Endodermal cell (in vitro differentiated cells): ENCODE measurements at regions not wholly inside any gene's neighbourhood (a gene's known extent, or its start where the extent isn't known, plus 50 kb on each side); places are given as distances from the start of the nearest gene placed in this dataset.

Experiments
- DNase-seq: peaks from one replicate; pipeline ENCODE4 v3.0.0-alpha.2; 2017
- H3K27ac ChIP-seq: 2 replicates; pipeline ENCODE4 v1.5.1; 2013; ENCODE audit warnings: mild to moderate bottlenecking, low read depth, low read length, moderate library complexity
- H3K27me3 ChIP-seq: 2 replicates; pipeline ENCODE4 v1.6.1; 2013; ENCODE audit warnings: mild to moderate bottlenecking, low read length, moderate library complexity; ENCODE audit not compliant: insufficient read depth, control insufficient read depth, poor library complexity, severe bottlenecking
- H3K36me3 ChIP-seq: 2 replicates; pipeline ENCODE4 v1.7.0; 2013; ENCODE audit warnings: mild to moderate bottlenecking, low read length, moderate library complexity; ENCODE audit not compliant: control insufficient read depth, insufficient read depth
- H3K4me1 ChIP-seq: one replicate; pipeline ENCODE4 v1.7.0; 2013; ENCODE audit warnings: low read length; ENCODE audit not compliant: control insufficient read depth, insufficient read depth
- H3K4me3 ChIP-seq: 2 replicates; pipeline ENCODE4 v1.5.1; 2013; ENCODE audit warnings: mild to moderate bottlenecking, low read length, moderate library complexity
- H3K9ac ChIP-seq: 2 replicates; pipeline ENCODE4 v1.6.1; 2013; ENCODE audit warnings: mild to moderate bottlenecking, low read length, moderate library complexity; ENCODE audit not compliant: poor library complexity, severe bottlenecking; ENCODE audit errors: extremely low read depth
- H3K9me3 ChIP-seq: 2 replicates; pipeline ENCODE4 v1.6.1; 2013; ENCODE audit warnings: mild to moderate bottlenecking, low read length, moderate library complexity; ENCODE audit not compliant: control insufficient read depth
- H3K27ac Mint-ChIP-seq: 2 replicates; pipeline ENCODE4 v1.8.0; 2020; ENCODE audit warnings: mixed read lengths
- H3K27me3 Mint-ChIP-seq: 2 replicates; pipeline ENCODE4 v1.8.0; 2021; ENCODE audit warnings: mild to moderate bottlenecking, mixed read lengths; ENCODE audit not compliant: insufficient read depth
- H3K36me3 Mint-ChIP-seq: 2 replicates; pipeline ENCODE4 v1.8.0; 2020; ENCODE audit warnings: low read depth, mixed read lengths
- H3K4me1 Mint-ChIP-seq: 2 replicates; pipeline ENCODE4 v1.8.0; 2020; ENCODE audit warnings: mixed read lengths
- H3K4me3 Mint-ChIP-seq: 2 replicates; pipeline ENCODE4 v1.8.0; 2020; ENCODE audit warnings: mild to moderate bottlenecking, moderate library complexity, mixed read lengths
- H3K9me3 Mint-ChIP-seq: 2 replicates; pipeline ENCODE4 v1.8.0; 2020; ENCODE audit warnings: mild to moderate bottlenecking, mixed read lengths
- WGBS, 2 experiments: methylation state at CpG; one replicate each; pipeline versions ENCODE4 v1.1.5 to v1.1.7; 2013; ENCODE audit warnings: missing lambda C conversion rate in 2 of 2, mixed read lengths in 1 of 2; ENCODE audit not compliant: insufficient coverage in 1 of 2, insufficient read length in 1 of 2; 5-methylcytosine and 5-hydroxymethylcytosine counted together
- TF ChIP-seq, protein P1 (sequence below): fragments of 200-600 bp; sonication (generic); conservative IDR thresholded peaks from 2 replicates; pipeline ENCODE4 v1.5.0; 2021; ENCODE audit warnings: antibody characterized with exemption, mild to moderate bottlenecking

- H3K9me3 Mint-ChIP-seq, result no peaks in the 10 kb centered on the region
- no peaks in the 10 kb centered on the region for H3K4me1 Mint-ChIP-seq
- H3K27me3 ChIP-seq, result no peaks in the 10 kb centered on the region
- no peaks in the 10 kb centered on the region for H3K4me1 ChIP-seq
- no peak overlapping the region for H3K27ac ChIP-seq
- 97 to 100% methylated on average over 2 of the region's 2 CpGs for WGBS, 2 experiments
- H3K9ac ChIP-seq, result no peak overlapping the region
- no peaks in the 10 kb centered on the region for H3K36me3 ChIP-seq
- no peak overlapping the region for H3K27ac Mint-ChIP-seq
- TF ChIP-seq, protein P1, sequence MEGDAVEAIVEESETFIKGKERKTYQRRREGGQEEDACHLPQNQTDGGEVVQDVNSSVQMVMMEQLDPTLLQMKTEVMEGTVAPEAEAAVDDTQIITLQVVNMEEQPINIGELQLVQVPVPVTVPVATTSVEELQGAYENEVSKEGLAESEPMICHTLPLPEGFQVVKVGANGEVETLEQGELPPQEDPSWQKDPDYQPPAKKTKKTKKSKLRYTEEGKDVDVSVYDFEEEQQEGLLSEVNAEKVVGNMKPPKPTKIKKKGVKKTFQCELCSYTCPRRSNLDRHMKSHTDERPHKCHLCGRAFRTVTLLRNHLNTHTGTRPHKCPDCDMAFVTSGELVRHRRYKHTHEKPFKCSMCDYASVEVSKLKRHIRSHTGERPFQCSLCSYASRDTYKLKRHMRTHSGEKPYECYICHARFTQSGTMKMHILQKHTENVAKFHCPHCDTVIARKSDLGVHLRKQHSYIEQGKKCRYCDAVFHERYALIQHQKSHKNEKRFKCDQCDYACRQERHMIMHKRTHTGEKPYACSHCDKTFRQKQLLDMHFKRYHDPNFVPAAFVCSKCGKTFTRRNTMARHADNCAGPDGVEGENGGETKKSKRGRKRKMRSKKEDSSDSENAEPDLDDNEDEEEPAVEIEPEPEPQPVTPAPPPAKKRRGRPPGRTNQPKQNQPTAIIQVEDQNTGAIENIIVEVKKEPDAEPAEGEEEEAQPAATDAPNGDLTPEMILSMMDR, result no peak
- H3K9me3 ChIP-seq, result no peaks in the 10 kb centered on the region
- H3K4me3 Mint-ChIP-seq, result no peak overlapping the region
- no peak for DNase-seq
- H3K27me3 Mint-ChIP-seq, result no peaks in the 10 kb centered on the region
- H3K36me3 Mint-ChIP-seq, result no peaks in the 10 kb centered on the region
- H3K4me3 ChIP-seq, result no peak overlapping the region
These were observed 2360.1 kb downstream of the PCDH7 start for GRCh38 chr4:33080275-33080674.

- Mint-ChIP-seq H3K4me1 (no peaks in the 10 kb centered on the region), H3K27me3 (no peaks in the 10 kb centered on the region), H3K36me3 (no peaks in the 10 kb centered on the region), H3K4me3 (no peak overlapping the region), H3K9me3 (no peaks in the 10 kb centered on the region), H3K27ac (no peak overlapping the region)
- Histone ChIP-seq H3K9me3 (no peaks in the 10 kb centered on the region), H3K36me3 (no peaks in the 10 kb centered on the region), H3K27me3 (no peaks in the 10 kb centered on the region), H3K9ac (no peak overlapping the region), H3K4me3 (no peak overlapping the region), H3K4me1 (no peaks in the 10 kb centered on the region), H3K27ac (no peak overlapping the region)
- TF ChIP-seq, protein P1, result no peak
- 91 to 100% methylated on average over 1 to 2 of the region's 2 CpGs for WGBS, 2 experiments
- DNase-seq, result no peak
These were observed 2365.5 kb downstream of the PCDH7 start for GRCh38 chr4:33085709-33086108.

GRCh38 chr4:33086331-33086925 is 2366.3 kb downstream of the PCDH7 start:
- Histone ChIP-seq H3K27me3 (no peaks in the 10 kb centered on the region), H3K27ac (no peak overlapping the region), H3K9ac (no peak overlapping the region), H3K9me3 (no peaks in the 10 kb centered on the region), H3K4me1 (no peaks in the 10 kb centered on the region), H3K36me3 (no peaks in the 10 kb centered on the region), H3K4me3 (no peak overlapping the region)
- Mint-ChIP-seq H3K4me1 (no peaks in the 10 kb centered on the region), H3K27me3 (no peaks in the 10 kb centered on the region), H3K4me3 (no peak overlapping the region), H3K36me3 (no peaks in the 10 kb centered on the region), H3K9me3 (no peaks in the 10 kb centered on the region), H3K27ac (no peak overlapping the region)
- TF ChIP-seq, protein P1, result no peak
- WGBS, 2 experiments, result 91 to 100% methylated on average over 2 of the region's 2 CpGs
- DNase-seq, result no peak
